ENCODE measurements at regions not wholly inside any gene's neighbourhood (a gene's known extent, or its start where the extent isn't known, plus 50 kb on each side); places are given as distances from the start of the nearest gene placed in this dataset.

GRCh38 chr18:55642191-55642590 lies 54.2 kb upstream of the TCF4 start:
- TF ChIP-seq CSRNP3 (CRISPR knock-in tag; IDR thresholded peaks at IDR 0.05) (no peak), OSR1 (CRISPR knock-in tag; IDR thresholded peaks at IDR 0.05) (no peak), RARB (CRISPR knock-in tag; IDR thresholded peaks at IDR 0.05) (no peak), ARNTL (CRISPR knock-in tag; IDR thresholded peaks at IDR 0.05; ENCODE audit: borderline replicate concordance, low read depth) (no peak)

Measured in SK-N-SH treated with all-trans-retinoic acid at 6 μM for 48 hours (cell line).